ENCODE measurements at regions not wholly inside any gene's neighbourhood (a gene's known extent, or its start where the extent isn't known, plus 50 kb on each side); places are given as distances from the start of the nearest gene placed in this dataset.

GRCh38 chr12:27179400-27180214 is 64.5 kb upstream of the STK38L start:
- no peak for DNase-seq

DNA sequence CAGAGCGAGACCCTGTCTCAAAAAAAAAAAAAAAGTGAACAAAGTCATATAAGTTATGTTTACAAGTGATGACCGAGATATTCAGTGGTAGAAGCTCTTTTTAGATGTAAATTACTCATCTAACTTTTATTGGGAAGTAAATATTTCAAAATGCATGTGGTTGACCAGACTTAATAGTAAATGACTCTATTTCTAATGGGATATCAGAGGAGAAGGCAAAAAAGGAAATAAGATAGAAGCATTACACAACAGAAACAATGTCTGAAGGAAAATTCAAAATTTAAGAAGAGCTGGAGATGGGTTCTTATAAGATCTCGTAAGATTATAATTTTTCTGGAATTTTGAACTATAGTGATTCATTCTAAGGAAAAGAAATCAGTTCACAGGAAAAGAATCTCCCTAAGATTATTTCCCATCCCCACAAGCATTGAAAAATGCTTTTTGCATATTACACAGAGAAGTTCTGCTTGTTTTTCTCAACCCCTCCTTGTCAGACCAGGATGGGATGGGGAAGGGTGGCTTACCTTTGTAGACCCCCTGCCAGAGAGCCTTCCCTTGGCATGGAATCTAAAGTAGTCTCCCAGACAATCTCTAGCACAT is 63.1 kb upstream of the STK38L start:
- no peak for DNase-seq

GRCh38 chr12:27183342-27183741 is 60.7 kb upstream of the STK38L start:
- no peak for DNase-seq

- peak; percentile 15 for DNase-seq
Measured at GRCh38 chr12:27185234-27186021, 58.7 kb upstream of the STK38L start.

DNA sequence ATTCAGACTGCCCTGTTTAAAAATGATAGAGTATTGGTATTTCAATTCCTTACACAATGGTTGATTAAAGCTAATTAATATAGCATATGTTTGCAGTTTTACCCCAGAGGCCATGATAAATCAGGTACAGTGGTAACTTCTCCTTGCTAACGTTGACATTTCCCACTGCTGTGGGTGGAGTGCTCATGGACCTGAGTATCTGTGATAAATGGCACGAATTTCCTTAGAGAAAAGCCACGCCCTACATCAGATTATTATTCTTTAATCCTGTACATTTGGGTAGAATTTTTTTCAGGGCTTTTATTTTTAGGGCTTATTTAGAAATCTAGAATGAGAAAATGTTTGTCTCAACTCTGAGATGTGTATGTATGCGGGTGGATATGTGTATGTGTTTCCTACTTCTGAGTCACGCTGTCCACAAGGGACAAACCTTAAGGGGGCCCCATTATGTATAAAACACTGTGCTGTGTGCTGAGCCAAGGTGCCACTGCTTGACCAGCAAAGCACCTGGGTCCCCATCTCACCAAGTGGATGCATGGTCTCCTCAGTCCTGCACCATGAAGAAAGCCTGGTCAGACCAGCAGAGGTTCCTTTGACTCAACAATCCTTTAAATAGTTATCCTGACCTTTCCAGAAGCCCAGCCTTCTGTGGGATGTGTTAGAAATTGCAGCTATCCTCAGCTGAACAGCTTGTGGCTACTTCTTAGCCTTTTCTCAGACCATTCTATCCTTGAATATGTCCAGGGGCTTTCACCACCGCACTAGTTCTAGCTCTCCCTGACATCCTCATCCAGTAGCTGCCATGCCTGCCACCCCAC is 57.9 kb upstream of the STK38L start:
- no peak for DNase-seq

- no peak for DNase-seq
Measured at GRCh38 chr12:27187697-27188096, 56.4 kb upstream of the STK38L start.

DNA sequence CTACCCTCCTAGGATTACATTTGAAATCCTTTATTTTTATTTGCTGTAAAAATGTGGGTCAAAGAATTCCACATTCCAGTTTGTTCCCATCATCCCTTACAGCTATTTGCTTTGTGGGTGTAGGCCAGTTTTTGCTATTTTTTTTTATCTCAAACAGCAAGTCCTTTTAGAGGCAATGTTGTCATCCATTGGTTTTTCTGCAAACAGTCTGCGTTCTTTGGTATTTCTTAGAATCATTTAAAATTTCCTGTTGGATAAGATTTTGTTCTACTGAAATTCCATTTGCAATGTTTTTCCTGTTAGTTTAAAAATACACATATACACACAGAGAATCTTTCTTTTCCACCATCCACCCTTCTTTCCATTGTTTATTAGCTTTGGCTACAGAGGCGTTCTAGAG is 53.3 kb upstream of the STK38L start:
- peak; percentile 23 for DNase-seq

GRCh38 chr12:27191531-27191930 is 52.6 kb upstream of the STK38L start:
- DNase-seq = no peak

DNA sequence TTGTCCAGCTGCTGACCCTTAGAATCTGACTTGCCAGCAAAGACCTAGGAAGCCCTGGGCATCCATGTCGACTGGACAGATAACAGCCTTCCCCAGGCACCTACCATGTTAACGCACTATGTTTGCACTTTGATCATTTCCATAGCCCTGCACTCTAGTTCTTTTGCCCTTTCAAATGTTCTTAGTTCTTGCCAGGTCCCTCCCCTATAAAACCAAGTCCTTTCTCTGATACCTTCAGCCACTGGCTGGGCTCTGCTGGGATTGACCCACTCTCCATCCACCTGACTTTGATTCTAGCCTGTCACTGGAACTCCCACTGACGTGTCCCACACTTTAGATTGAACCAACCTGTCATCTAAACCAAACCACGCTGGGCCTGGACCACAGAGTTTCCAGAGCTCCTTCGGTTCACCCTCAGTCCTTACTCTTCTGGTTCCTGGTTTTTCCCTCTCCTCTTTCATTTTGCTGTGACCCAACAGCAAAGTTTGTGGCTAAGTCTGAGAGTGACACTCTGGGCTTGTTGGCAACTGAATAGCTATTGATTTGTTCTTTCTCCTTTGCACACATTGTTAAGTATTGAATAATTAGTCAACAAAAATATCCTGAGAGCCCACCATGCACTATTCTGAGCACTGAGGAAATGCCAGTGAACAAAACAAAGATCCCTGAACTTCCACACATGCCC is 51.8 kb upstream of the STK38L start:
- DNase-seq = no peak

GRCh38 chr12:27193106-27193505 is 51.0 kb upstream of the STK38L start:
- DNase-seq = no peak

DNA sequence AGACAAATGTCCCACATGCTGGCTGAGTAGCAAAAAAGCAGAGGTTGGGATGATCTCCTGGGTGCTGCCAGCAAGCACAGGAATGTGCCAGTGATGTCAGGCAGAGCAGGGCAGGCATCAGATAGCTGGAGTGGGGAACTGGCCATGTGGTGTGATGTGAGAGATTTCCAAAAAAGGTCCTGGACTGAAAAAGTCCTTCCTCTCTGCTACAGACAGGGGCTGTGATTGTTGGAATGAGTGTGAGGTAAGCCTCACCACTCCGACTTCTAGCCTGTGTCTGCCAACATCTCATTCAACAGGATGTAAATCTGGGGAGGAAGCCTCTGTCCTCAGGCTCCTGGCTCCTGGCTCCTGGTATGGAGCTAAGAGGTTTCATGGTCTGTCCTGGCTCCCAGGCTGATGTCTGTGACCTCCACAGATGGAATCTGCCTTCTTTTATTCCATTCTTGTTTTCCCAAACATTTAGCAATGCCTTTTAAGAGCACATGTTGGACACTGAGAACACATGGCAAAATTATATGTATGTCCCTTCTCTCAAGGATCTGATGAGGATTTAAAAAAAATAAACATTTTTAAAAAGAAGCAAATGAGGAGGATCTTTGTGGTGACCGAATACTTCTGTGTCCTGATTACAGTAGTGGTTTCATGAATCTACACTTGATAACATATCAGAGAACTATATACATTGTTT is 50.1 kb upstream of the STK38L start:
- DNase-seq = no peak
